H9 (cell line): ENCODE measurements at regions not wholly inside any gene's neighbourhood (a gene's known extent, or its start where the extent isn't known, plus 50 kb on each side); places are given as distances from the start of the nearest gene placed in this dataset.

Source experiments
- DNase-seq: peaks from one replicate; pipeline ENCODE4 v3.0.0-alpha.2; 2017
- H2AFZ ChIP-seq: one replicate; pipeline ENCODE4 v1.6.1; 2013; ENCODE audit warnings: mild to moderate bottlenecking, low read length, control low read depth, moderate library complexity
- H2AK5ac ChIP-seq: 2 replicates; pipeline ENCODE4 v1.6.1; 2013; ENCODE audit warnings: low read length, control low read depth, mixed read lengths; ENCODE audit not compliant: insufficient read length
- H2BK120ac ChIP-seq: one replicate; pipeline ENCODE4 v1.6.1; 2013; ENCODE audit warnings: low read depth, mild to moderate bottlenecking, low read length, control low read depth, inconsistent platforms; ENCODE audit not compliant: poor library complexity, severe bottlenecking
- H2BK12ac ChIP-seq: 2 replicates; pipeline ENCODE4 v1.6.1; 2013; ENCODE audit warnings: low read length, control low read depth, mixed read lengths, low read depth; ENCODE audit not compliant: insufficient read length
- H2BK15ac ChIP-seq: 2 replicates; pipeline ENCODE4 v1.6.1; 2013; ENCODE audit warnings: low read depth, low read length, control low read depth
- H2BK20ac ChIP-seq: one replicate; pipeline ENCODE4 v1.6.1; 2013; ENCODE audit warnings: low read depth, mild to moderate bottlenecking, low read length, control low read depth, inconsistent platforms; ENCODE audit not compliant: poor library complexity, severe bottlenecking
- H2BK5ac ChIP-seq: 2 replicates; pipeline ENCODE4 v1.6.1; 2013; ENCODE audit warnings: low read length, control low read depth, mixed read lengths; ENCODE audit not compliant: insufficient read length
- H3K14ac ChIP-seq: 2 replicates; pipeline ENCODE4 v1.6.1; 2013; ENCODE audit warnings: low read length, control low read depth; ENCODE audit not compliant: insufficient read depth
- H3K18ac ChIP-seq: 2 replicates; pipeline ENCODE4 v1.6.1; 2013; ENCODE audit warnings: low read depth, mild to moderate bottlenecking, mixed read lengths, low read length, control low read depth; ENCODE audit not compliant: insufficient read length
- H3K23ac ChIP-seq: 2 replicates; pipeline ENCODE4 v1.6.1; 2013; ENCODE audit warnings: low read length, control low read depth, mixed read lengths, low read depth; ENCODE audit not compliant: insufficient read length
- H3K23me2 ChIP-seq: 2 replicates; pipeline ENCODE4 v1.6.1; 2013; ENCODE audit warnings: low read depth, mild to moderate bottlenecking, mixed read lengths, low read length, control low read depth; ENCODE audit not compliant: insufficient read length, poor library complexity, severe bottlenecking
- H3K27ac ChIP-seq: 2 replicates; pipeline ENCODE4 v1.5.1; 2013; ENCODE audit warnings: low read length, control low read depth, mixed read lengths, low read depth; ENCODE audit not compliant: insufficient read length
- H3K27me3 ChIP-seq: 2 replicates; pipeline ENCODE4 v1.6.1; 2013; ENCODE audit warnings: low read length, control low read depth, inconsistent platforms; ENCODE audit not compliant: insufficient read depth
- H3K4ac ChIP-seq: 2 replicates; pipeline ENCODE4 v1.6.1; 2013; ENCODE audit warnings: low read depth, mild to moderate bottlenecking, control low read depth, inconsistent platforms, low read length, moderate library complexity
- H3K4me1 ChIP-seq: 2 replicates; pipeline ENCODE4 v1.6.1; 2013; ENCODE audit warnings: low read length, control low read depth, inconsistent platforms; ENCODE audit not compliant: insufficient read depth
- H3K4me2 ChIP-seq: 2 replicates; pipeline ENCODE4 v1.6.1; 2013; ENCODE audit warnings: low read length, control low read depth, mixed read lengths; ENCODE audit not compliant: insufficient read length, insufficient read depth
- H3K56ac ChIP-seq: 2 replicates; pipeline ENCODE4 v1.6.1; 2013; ENCODE audit warnings: low read depth, mild to moderate bottlenecking, mixed read lengths, low read length, control low read depth; ENCODE audit not compliant: insufficient read length
- H3K79me1 ChIP-seq: 2 replicates; pipeline ENCODE4 v1.6.1; 2013; ENCODE audit warnings: low read depth, mild to moderate bottlenecking, moderate library complexity, low read length, control low read depth, inconsistent platforms; ENCODE audit not compliant: insufficient read depth, poor library complexity, severe bottlenecking
- H3K79me2 ChIP-seq: 2 replicates; pipeline ENCODE4 v1.6.1; 2013; ENCODE audit warnings: low read length, control low read depth, inconsistent platforms; ENCODE audit not compliant: insufficient read depth
- H3K9ac ChIP-seq: 2 replicates; pipeline ENCODE4 v1.6.1; 2013; ENCODE audit warnings: low read length, control low read depth, mixed read lengths; ENCODE audit not compliant: insufficient read length; ENCODE audit errors: extremely low read depth
- H3K9me3 ChIP-seq: one replicate; pipeline ENCODE4 v1.6.1; 2013; ENCODE audit warnings: low read depth, low read length, inconsistent platforms; ENCODE audit not compliant: control insufficient read depth
- H3T11ph ChIP-seq: one replicate; pipeline ENCODE4 v1.6.1; 2013; ENCODE audit warnings: mild to moderate bottlenecking, low read length, control low read depth, inconsistent platforms
- H4K20me1 ChIP-seq: one replicate; pipeline ENCODE4 v1.6.1; 2013; ENCODE audit not compliant: control insufficient read depth, insufficient read length, insufficient read depth
- H4K5ac ChIP-seq: 2 replicates; pipeline ENCODE4 v1.6.1; 2013; ENCODE audit warnings: low read depth, mild to moderate bottlenecking, mixed read lengths, low read length, control low read depth; ENCODE audit not compliant: insufficient read length
- H4K8ac ChIP-seq: replicated peaks from 2 replicates; pipeline ENCODE4 v1.6.1; 2013; ENCODE audit warnings: low read length, control low read depth, mixed read lengths, low read depth; ENCODE audit not compliant: insufficient read length
- H4K91ac ChIP-seq: 2 replicates; pipeline ENCODE4 v1.6.1; 2013; ENCODE audit warnings: low read depth, mild to moderate bottlenecking, moderate library complexity, mixed read lengths, low read length, control low read depth; ENCODE audit not compliant: insufficient read length
- H3K27ac Mint-ChIP-seq, 3 experiments: 2 replicates in 2 of 3; 3 replicates in 1 of 3; pipeline ENCODE4 v1.8.0; 2020 to 2021; ENCODE audit warnings: mixed read lengths in 3 of 3, mild to moderate bottlenecking in 1 of 3, moderate library complexity in 1 of 3
- H3K27me3 Mint-ChIP-seq: 2 replicates; pipeline ENCODE4 v1.8.0; 2021; ENCODE audit warnings: low read depth, mild to moderate bottlenecking, moderate library complexity, mixed read lengths
- H3K36me3 Mint-ChIP-seq, 3 experiments: 2 replicates in 2 of 3; 3 replicates in 1 of 3; pipeline ENCODE4 v1.8.0; 2020 to 2021; ENCODE audit warnings: low read depth in 3 of 3, mixed read lengths in 3 of 3; ENCODE audit not compliant: insufficient read depth in 1 of 3
- H3K4me1 Mint-ChIP-seq, 2 experiments: 2 replicates each; pipeline ENCODE4 v1.8.0; 2020; ENCODE audit warnings: mixed read lengths in 2 of 2
- H3K4me3 Mint-ChIP-seq, 2 experiments: 2 replicates in 1 of 2; 3 replicates in 1 of 2; pipeline ENCODE4 v1.8.0; 2020 to 2021; ENCODE audit warnings: mild to moderate bottlenecking in 2 of 2, mixed read lengths in 2 of 2, moderate library complexity in 1 of 2
- H3K9me3 Mint-ChIP-seq, 2 experiments: 2 replicates in 1 of 2; 3 replicates in 1 of 2; pipeline ENCODE4 v1.8.0; 2020; ENCODE audit warnings: mild to moderate bottlenecking in 2 of 2, mixed read lengths in 2 of 2, moderate library complexity in 1 of 2
- CTCF ChIP-seq: fragments of 200-600 bp; sonication (generic); conservative IDR thresholded peaks from 3 replicates; pipeline ENCODE4 v1.8.0; 2021; ENCODE audit warnings: antibody characterized with exemption, mild to moderate bottlenecking
- WGBS: extraction: QIAGEN DNeasy Blood & Tissue Kit; methylation state at CpG from one replicate; pipeline ENCODE4 v1.1.7; 2013; ENCODE audit warnings: missing lambda C conversion rate, low lambda C conversion rate, mixed read lengths; ENCODE audit not compliant: insufficient read length; ENCODE audit errors: extremely low coverage; 5-methylcytosine and 5-hydroxymethylcytosine counted together

GRCh38 chrX:3516051-3516541 is 169.6 kb upstream of the MXRA5 start:
- H4K5ac ChIP-seq: no peak overlapping the region
- no peaks in the 10 kb centered on the region for H3K9me3 ChIP-seq
- Mint-ChIP-seq H3K27ac (no peak overlapping the region), H3K9me3 (no peaks in the 10 kb centered on the region), H3K4me3 (no peak overlapping the region), H3K27me3 (peaks cover 1% of the 10 kb centered on the region; the same call in 1 of the 2 replicates), H3K4me1 (peaks cover 0 to 2% of the 10 kb centered on the region in 2 experiments; a peak in 2 of 4 replicates), H3K36me3 (no peaks in the 10 kb centered on the region)
- H4K20me1 ChIP-seq: no peaks in the 10 kb centered on the region
- no peak overlapping the region for H3K14ac ChIP-seq
- no peaks in the 10 kb centered on the region for H3K79me1 ChIP-seq
- H3K56ac ChIP-seq: no peak overlapping the region
- no peak overlapping the region for H3K23ac ChIP-seq
- H3K79me2 ChIP-seq: no peaks in the 10 kb centered on the region
- H2BK15ac ChIP-seq: no peak overlapping the region
- H3K18ac ChIP-seq: no peak overlapping the region
- no peak for TF ChIP-seq CTCF
- H3K9ac ChIP-seq: no peak overlapping the region
- H2AK5ac ChIP-seq: no peak overlapping the region
- H2BK12ac ChIP-seq: no peak overlapping the region
- no peak overlapping the region for H3K27ac ChIP-seq
- WGBS: 100% methylated on average over 2 of the region's 6 CpGs
- no peak overlapping the region for H3T11ph ChIP-seq
- no peak overlapping the region for H3K4me2 ChIP-seq
- no peak overlapping the region for H2BK20ac ChIP-seq
- H3K27me3 ChIP-seq: no peaks in the 10 kb centered on the region
- no peaks in the 10 kb centered on the region for H3K23me2 ChIP-seq
- no peak for DNase-seq
- no peak overlapping the region for H2AFZ ChIP-seq
- no peak overlapping the region for H3K4ac ChIP-seq
- H2BK120ac ChIP-seq: no peak overlapping the region
- no peak overlapping the region for H2BK5ac ChIP-seq
- H3K4me1 ChIP-seq: no peaks in the 10 kb centered on the region
- H4K8ac ChIP-seq: no peak overlapping the region
- no peak overlapping the region for H4K91ac ChIP-seq
